K562 (cell line): ENCODE measurements at regions not wholly inside any gene's neighbourhood (a gene's known extent, or its start where the extent isn't known, plus 50 kb on each side); places are given as distances from the start of the nearest gene placed in this dataset.

Experiments used
- ELF4 ChIP-seq: fragments of 450-650 bp; formaldehyde crosslinking; IDR thresholded peaks from 2 replicates; pipeline ENCODE4 v1.4.0; 2022; ENCODE audit warnings: missing genetic modification characterization
- HSF4 ChIP-seq: fragments of 250-450 bp; sonication (Bioruptor Pico); IDR thresholded peaks from 2 replicates; pipeline ENCODE4 v2.1.2; 2022; ENCODE audit warnings: mild to moderate bottlenecking, moderate library complexity, borderline replicate concordance
- SUPT5H ChIP-seq: fragments of 450-650 bp; IDR thresholded peaks from 2 replicates; pipeline ENCODE4 v1.6.1; 2016
- ZNF311 ChIP-seq: fragments of 250-450 bp; sonication (Bioruptor Pico); IDR thresholded peaks from 2 replicates; pipeline ENCODE4 v1.4.0; 2020; ENCODE audit warnings: mild to moderate bottlenecking, moderate library complexity
- TF ChIP-seq, protein P1 (sequence below), 2 experiments: fragments of 450-650 bp in 1 of 2; sonication (generic) in 1 of 2; formaldehyde crosslinking in 1 of 2; IDR thresholded peaks; 2 replicates each; pipeline versions ENCODE4 v1.7.1 to v1.9.0; 2016 to 2022; ENCODE audit warnings: inconsistent platforms in 1 of 2, mild to moderate bottlenecking in 1 of 2, missing genetic modification reagents in 1 of 2
- TF ChIP-seq, protein P2 (sequence below), 2 experiments: IDR thresholded peaks in 1 of 2; conservative IDR thresholded peaks in 1 of 2; 2 replicates each; pipeline ENCODE4 v1.6.1; 2016; ENCODE audit warnings: low read depth in 2 of 2, mild to moderate bottlenecking in 1 of 2, missing compliant biosample characterization in 1 of 2, missing genetic modification characterization in 1 of 2, moderate library complexity in 1 of 2

DNA sequence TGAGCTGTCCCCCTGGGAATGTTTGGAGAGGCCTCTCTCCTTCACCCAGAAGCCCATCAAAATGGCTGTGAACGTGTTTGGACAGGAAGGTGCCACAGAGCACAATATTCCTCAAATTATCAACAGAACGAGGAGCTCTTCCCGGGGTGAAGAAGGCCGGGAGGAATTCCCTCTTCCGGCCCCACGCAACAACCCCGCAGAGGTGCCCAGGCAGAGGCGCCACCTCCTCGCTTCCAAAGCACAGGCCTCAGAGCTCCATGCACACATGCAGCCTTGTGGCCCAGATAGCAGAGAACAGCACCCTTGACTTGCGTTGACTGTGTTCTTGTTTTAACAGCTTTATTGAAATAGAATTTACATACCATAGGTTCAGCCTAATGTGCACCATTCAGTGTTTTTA, 152.5 kb upstream of the SALL3 start (continued):
- TF ChIP-seq, protein P1, sequence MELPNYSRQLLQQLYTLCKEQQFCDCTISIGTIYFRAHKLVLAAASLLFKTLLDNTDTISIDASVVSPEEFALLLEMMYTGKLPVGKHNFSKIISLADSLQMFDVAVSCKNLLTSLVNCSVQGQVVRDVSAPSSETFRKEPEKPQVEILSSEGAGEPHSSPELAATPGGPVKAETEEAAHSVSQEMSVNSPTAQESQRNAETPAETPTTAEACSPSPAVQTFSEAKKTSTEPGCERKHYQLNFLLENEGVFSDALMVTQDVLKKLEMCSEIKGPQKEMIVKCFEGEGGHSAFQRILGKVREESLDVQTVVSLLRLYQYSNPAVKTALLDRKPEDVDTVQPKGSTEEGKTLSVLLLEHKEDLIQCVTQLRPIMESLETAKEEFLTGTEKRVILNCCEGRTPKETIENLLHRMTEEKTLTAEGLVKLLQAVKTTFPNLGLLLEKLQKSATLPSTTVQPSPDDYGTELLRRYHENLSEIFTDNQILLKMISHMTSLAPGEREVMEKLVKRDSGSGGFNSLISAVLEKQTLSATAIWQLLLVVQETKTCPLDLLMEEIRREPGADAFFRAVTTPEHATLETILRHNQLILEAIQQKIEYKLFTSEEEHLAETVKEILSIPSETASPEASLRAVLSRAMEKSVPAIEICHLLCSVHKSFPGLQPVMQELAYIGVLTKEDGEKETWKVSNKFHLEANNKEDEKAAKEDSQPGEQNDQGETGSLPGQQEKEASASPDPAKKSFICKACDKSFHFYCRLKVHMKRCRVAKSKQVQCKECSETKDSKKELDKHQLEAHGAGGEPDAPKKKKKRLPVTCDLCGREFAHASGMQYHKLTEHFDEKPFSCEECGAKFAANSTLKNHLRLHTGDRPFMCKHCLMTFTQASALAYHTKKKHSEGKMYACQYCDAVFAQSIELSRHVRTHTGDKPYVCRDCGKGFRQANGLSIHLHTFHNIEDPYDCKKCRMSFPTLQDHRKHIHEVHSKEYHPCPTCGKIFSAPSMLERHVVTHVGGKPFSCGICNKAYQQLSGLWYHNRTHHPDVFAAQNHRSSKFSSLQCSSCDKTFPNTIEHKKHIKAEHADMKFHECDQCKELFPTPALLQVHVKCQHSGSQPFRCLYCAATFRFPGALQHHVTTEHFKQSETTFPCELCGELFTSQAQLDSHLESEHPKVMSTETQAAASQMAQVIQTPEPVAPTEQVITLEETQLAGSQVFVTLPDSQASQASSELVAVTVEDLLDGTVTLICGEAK (IDR thresholded peaks at IDR 0.05): no peak
- TF ChIP-seq, protein P1 (CRISPR knock-in tag; IDR thresholded peaks at IDR 0.05): no peak
- TF ChIP-seq, protein P2, sequence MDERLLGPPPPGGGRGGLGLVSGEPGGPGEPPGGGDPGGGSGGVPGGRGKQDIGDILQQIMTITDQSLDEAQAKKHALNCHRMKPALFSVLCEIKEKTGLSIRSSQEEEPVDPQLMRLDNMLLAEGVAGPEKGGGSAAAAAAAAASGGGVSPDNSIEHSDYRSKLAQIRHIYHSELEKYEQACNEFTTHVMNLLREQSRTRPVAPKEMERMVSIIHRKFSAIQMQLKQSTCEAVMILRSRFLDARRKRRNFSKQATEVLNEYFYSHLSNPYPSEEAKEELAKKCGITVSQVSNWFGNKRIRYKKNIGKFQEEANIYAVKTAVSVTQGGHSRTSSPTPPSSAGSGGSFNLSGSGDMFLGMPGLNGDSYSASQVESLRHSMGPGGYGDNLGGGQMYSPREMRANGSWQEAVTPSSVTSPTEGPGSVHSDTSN (CRISPR knock-in tag; IDR thresholded peaks at IDR 0.05; ENCODE audit: low read depth): no peak
- TF ChIP-seq, protein P2 (tag; conservative IDR thresholded peaks at IDR 0.05; ENCODE audit: low read depth): no peak
- TF ChIP-seq ELF4 (CRISPR knock-in tag) (no peak), SUPT5H (no peak), ZNF311 (CRISPR knock-in tag) (no peak), HSF4 (CRISPR knock-in tag) (no peak)
